OCI-LY7 (cell line): ENCODE measurements at regions not wholly inside any gene's neighbourhood (a gene's known extent, or its start where the extent isn't known, plus 50 kb on each side); places are given as distances from the start of the nearest gene placed in this dataset.

Source experiments
- CTCF ChIP-seq: fragments of 200-600 bp; sonication (generic); conservative IDR thresholded peaks from 2 replicates; pipeline ENCODE4 v1.5.1; 2014; ENCODE audit warnings: mild to moderate bottlenecking, antibody characterized with exemption, low read length, moderate library complexity, mixed read lengths
- EZH2phosphoT487 ChIP-seq: fragments of 200-600 bp; sonication (generic); IDR thresholded peaks from 2 replicates; pipeline ENCODE4 v1.6.1; 2018; ENCODE audit warnings: low read depth, borderline replicate concordance, mild to moderate bottlenecking, mixed run types, antibody characterized with exemption, low read length, moderate library complexity, mixed read lengths

- TF ChIP-seq EZH2phosphoT487 (no peak), CTCF (no peak)
These were observed 207.0 kb upstream of the PPP2R2D start for GRCh38 chr10:131693766-131694165.
